BJ (cell line): ENCODE measurements at regions not wholly inside any gene's neighbourhood (a gene's known extent, or its start where the extent isn't known, plus 50 kb on each side); places are given as distances from the start of the nearest gene placed in this dataset.

Experiments used
- CTCF ChIA-PET: fragments of 350-600 bp; formaldehyde crosslinking; extraction: SDS; loops from one replicate; lab custom pipeline; 2021; ENCODE audit warnings: antibody characterized with exemption, inconsistent platforms; lab: Yijun Ruan, JAX
- POLR2A ChIA-PET: fragments of 300-600 bp; sonication (Branson Sonifier 250); formaldehyde crosslinking; extraction: SDS; loops from one replicate; lab custom pipeline; 2021; ENCODE audit warnings: antibody characterized with exemption; lab: Charles Lee
- DNase-seq: peaks from one replicate; pipeline ENCODE4 v3.0.0-alpha.2; 2011; ENCODE audit warnings: low read depth
- H3K27me3 ChIP-seq: 2 replicates; pipeline ENCODE4 v1.6.0; 2011; ENCODE audit warnings: low read length; ENCODE audit not compliant: control insufficient read depth, insufficient read depth
- H3K36me3 ChIP-seq: 2 replicates; pipeline ENCODE4 v1.5.1; 2011; ENCODE audit warnings: low read length; ENCODE audit not compliant: control insufficient read depth, insufficient read depth
- H3K4me3 ChIP-seq: 2 replicates; pipeline ENCODE4 v1.5.1; 2011; ENCODE audit warnings: low read depth, mild to moderate bottlenecking, control low read depth, low read length
- TF ChIP-seq, protein P1 (sequence below): IDR thresholded peaks from 2 replicates; pipeline ENCODE4 v1.5.1; 2011; ENCODE audit warnings: low read depth, mild to moderate bottlenecking, control low read depth, inconsistent platforms, low read length, moderate library complexity; ENCODE audit not compliant: insufficient read depth

DNA sequence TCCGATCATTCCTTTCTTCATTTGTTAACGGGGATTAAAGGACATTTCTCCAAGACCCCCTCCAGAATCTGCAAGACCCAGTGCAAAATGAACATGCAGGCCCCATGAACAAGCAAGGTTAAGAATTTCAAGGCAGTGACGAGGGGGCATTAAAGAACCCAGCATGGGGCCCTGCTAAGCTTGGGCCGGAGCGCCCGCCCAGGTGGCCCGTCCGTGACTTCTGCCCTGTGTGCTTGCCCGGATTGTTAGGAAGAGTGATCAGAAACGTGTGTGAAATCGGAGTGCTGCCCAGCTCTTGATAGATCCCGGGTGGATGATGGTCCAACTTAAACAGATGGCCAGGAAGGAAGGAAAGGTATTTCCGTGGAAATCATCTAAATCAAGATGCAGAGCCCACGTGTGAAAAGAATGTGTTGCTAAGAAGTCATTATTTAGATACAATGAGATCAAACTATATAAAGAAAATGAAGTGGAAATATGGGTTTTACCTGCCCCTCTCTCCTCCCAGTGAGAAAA is 213.6 kb downstream of the KLF6 start:
- TF ChIP-seq, protein P1, sequence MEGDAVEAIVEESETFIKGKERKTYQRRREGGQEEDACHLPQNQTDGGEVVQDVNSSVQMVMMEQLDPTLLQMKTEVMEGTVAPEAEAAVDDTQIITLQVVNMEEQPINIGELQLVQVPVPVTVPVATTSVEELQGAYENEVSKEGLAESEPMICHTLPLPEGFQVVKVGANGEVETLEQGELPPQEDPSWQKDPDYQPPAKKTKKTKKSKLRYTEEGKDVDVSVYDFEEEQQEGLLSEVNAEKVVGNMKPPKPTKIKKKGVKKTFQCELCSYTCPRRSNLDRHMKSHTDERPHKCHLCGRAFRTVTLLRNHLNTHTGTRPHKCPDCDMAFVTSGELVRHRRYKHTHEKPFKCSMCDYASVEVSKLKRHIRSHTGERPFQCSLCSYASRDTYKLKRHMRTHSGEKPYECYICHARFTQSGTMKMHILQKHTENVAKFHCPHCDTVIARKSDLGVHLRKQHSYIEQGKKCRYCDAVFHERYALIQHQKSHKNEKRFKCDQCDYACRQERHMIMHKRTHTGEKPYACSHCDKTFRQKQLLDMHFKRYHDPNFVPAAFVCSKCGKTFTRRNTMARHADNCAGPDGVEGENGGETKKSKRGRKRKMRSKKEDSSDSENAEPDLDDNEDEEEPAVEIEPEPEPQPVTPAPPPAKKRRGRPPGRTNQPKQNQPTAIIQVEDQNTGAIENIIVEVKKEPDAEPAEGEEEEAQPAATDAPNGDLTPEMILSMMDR, result no peak
- DNase-seq, result no peak
- H3K4me3 ChIP-seq, result no peak overlapping the region
- POLR2A ChIA-PET, result no interaction called here
- CTCF ChIA-PET, result no interaction called here
- no peaks in the 10 kb centered on the region for H3K36me3 ChIP-seq
- no peaks in the 10 kb centered on the region for H3K27me3 ChIP-seq

DNA sequence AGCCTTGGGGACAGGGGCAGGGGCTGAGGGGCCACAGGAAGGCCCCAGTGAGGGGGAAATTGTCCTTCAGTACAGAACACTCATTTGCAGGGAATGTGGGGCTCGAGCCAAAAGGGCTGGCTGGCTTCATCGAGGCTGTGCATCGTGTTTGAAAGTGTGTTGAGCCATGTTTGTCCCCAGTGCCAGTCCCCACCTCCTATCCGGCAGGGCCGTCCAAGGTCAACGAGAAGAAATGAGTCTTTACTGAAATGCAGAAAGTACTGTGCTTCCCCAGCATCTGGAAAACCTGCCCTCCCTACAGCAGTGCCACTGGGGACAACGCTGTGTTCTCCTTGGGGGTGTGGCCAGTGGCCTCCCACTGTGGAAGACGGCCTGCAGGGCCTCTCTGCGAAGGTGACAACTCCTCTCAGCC is 214.1 kb downstream of the KLF6 start:
- DNase-seq, result no peak
- no peaks in the 10 kb centered on the region for H3K36me3 ChIP-seq
- H3K27me3 ChIP-seq, result no peaks in the 10 kb centered on the region
- TF ChIP-seq, protein P1, result no peak
- no peak overlapping the region for H3K4me3 ChIP-seq
- ChIA-PET CTCF (interaction anchor here (0.9 kb wide), 1 partner anchor 29 kb away, joined by 3 read pairs; no protein-coding TSS in a partner anchor), POLR2A (no interaction called here)

DNA sequence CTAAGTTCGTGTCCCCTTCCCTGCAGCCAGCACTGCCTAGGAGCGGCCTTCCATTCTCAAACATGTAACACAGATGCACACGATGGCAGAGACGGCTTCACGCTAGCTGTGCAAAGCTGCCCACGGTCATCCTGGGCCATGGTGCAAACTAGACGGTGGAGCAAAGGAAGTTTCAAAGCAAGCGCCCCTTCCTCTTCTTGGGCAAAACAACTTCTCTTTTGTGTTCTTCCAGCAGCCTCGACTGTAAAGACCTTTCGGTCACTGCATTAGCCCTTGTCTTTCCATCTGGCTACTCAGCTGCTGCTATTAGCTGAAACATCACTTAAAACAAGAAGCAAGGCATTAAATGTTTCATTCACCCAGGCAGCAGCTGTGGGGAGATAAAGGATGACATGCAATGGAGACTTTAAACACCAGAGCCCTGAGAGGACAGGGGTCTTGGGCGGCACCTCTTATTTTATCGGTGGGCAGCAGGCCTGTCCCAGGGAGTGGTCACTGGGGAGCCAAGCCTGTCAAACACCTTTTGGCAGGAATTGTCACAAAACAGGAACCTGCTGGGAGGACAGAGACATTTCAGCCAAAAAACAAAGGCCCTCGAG is 214.8 kb downstream of the KLF6 start:
- TF ChIP-seq, protein P1, result no peak
- CTCF ChIA-PET, result interaction anchor here (0.8 to 0.9 kb wide), 2 partner anchors 12 to 28 kb away, joined by 3 to 5 read pairs; no protein-coding TSS in a partner anchor

DNA sequence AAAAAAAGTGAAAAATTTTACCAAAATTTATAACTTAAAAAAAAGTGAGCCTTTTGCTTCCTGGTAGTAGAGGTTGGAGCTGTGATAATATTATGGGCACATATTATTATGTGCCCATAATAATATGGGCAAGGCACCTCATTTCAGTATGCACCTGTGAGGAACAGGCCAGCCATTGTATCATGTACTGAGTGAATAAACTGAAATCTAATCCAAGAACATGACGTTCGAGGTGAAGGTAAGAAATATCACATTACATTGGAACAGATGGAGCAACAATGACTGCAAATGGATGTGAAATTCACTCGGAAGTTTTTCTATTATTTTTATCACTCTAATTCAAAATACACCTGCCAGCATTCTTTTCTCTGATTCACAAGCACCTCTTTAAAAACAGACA is 216.0 kb downstream of the KLF6 start:
- no peak for DNase-seq
- Histone ChIP-seq H3K4me3 (no peak overlapping the region), H3K36me3 (no peaks in the 10 kb centered on the region), H3K27me3 (no peaks in the 10 kb centered on the region)
- TF ChIP-seq, protein P1, result no peak
- ChIA-PET CTCF (no interaction called here), POLR2A (no interaction called here)

More for the DNA sequence above, 214.8 kb downstream of the KLF6 start:
- DNase-seq, result no peak
- Histone ChIP-seq H3K27me3 (no peaks in the 10 kb centered on the region), H3K4me3 (no peak overlapping the region), H3K36me3 (no peaks in the 10 kb centered on the region)
- POLR2A ChIA-PET, result no interaction called here

DNA sequence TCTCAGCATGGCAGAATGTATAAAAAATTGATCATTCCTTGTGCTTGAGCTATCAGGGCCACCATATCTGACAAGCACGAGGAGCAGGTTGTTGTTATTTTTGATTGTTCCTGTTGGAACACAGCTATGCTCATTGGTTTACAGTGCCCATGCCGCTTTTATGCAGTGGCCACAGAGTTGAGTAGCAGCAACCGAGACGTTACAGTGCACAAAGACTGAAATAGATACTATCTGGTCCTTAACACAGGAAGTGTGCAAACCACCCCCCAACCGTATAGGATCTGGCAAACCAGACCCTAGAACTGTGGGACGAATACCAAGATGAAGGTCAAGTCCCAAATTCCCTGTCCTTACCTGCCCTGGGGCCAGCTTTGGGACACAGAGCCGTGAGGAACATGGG is 216.6 kb downstream of the KLF6 start:
- ChIA-PET CTCF (no interaction called here), POLR2A (no interaction called here)
- no peak overlapping the region for H3K4me3 ChIP-seq
- no peak for DNase-seq
- H3K36me3 ChIP-seq, result no peaks in the 10 kb centered on the region
- H3K27me3 ChIP-seq, result no peaks in the 10 kb centered on the region
- TF ChIP-seq, protein P1, result no peak
